Colonic mucosa (tissue), 4 donors: ENCODE measurements at regions not wholly inside any gene's neighbourhood (a gene's known extent, or its start where the extent isn't known, plus 50 kb on each side); places are given as distances from the start of the nearest gene placed in this dataset.

Experiments used
- DNase-seq: peaks from one replicate; pipeline ENCODE4 v3.0.0-alpha.2; 2020
- H3K27ac ChIP-seq: fragments of 200-600 bp; one replicate; pipeline ENCODE4 v1.8.0; 2021
- H3K27me3 ChIP-seq: fragments of 200-600 bp; one replicate; pipeline ENCODE4 v1.8.0; 2021
- H3K36me3 ChIP-seq: fragments of 200-600 bp; one replicate; pipeline ENCODE4 v1.8.0; 2021
- H3K4me1 ChIP-seq: fragments of 200-600 bp; one replicate; pipeline ENCODE4 v1.8.0; 2021; ENCODE audit warnings: mild to moderate bottlenecking
- H3K4me3 ChIP-seq: fragments of 200-600 bp; one replicate; pipeline ENCODE4 v1.8.0; 2021
- H3K9ac ChIP-seq, 2 donors: one replicate each; pipeline ENCODE4 v1.7.0; 2013; ENCODE audit warnings: control low read depth in 2 of 2, low read depth in 2 of 2, low read length in 2 of 2
- H3K9me3 ChIP-seq: fragments of 200-600 bp; one replicate; pipeline ENCODE4 v1.8.0; 2021
- intact Hi-C: fragments of 100-400 bp; cut with DNase I; formaldehyde crosslinking; loops from one replicate; pipeline ENCODE4 v1.14.1; 2022
- TF ChIP-seq, protein P1 (sequence below): fragments of 200-600 bp; IDR thresholded peaks from one replicate; pipeline ENCODE4 v1.8.0; 2022; ENCODE audit warnings: antibody characterized with exemption, mild to moderate bottlenecking
- donor health status: healthy.
- donor health status: DM: no; HTN: no; CAD: no.
- donor health status: DM: no; HTN: no; CAD: no.

DNA sequence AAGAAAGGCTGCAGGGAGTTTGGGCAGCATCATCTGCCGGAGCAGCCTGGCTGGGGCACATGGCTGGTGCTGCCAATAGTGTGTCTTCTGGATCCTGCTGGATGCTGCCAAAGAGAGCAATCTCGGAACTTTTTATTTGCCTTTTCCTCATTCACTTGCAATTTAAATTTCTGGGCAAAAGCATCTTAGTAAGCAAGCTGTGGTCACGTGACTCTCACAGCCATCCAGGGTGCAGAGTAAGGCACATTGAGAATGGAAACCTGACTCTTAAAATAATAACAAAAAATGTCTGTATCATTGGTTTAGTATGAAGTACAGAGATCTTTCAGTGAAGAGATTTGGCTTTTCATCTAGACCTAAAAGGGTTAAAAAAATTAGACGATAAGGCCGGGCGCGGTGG, 910.3 kb downstream of the STIM2 start:
- DNase-seq, result no peak
- Histone ChIP-seq H3K27me3 (no peaks in the 10 kb centered on the region), H3K27ac (no peak overlapping the region), H3K4me1 (no peaks in the 10 kb centered on the region), H3K4me3 (no peak overlapping the region), H3K9me3 (no peaks in the 10 kb centered on the region), H3K36me3 (no peaks in the 10 kb centered on the region), H3K9ac (no peak overlapping the region)
- intact Hi-C loops, result no loop called here
- TF ChIP-seq, protein P1, sequence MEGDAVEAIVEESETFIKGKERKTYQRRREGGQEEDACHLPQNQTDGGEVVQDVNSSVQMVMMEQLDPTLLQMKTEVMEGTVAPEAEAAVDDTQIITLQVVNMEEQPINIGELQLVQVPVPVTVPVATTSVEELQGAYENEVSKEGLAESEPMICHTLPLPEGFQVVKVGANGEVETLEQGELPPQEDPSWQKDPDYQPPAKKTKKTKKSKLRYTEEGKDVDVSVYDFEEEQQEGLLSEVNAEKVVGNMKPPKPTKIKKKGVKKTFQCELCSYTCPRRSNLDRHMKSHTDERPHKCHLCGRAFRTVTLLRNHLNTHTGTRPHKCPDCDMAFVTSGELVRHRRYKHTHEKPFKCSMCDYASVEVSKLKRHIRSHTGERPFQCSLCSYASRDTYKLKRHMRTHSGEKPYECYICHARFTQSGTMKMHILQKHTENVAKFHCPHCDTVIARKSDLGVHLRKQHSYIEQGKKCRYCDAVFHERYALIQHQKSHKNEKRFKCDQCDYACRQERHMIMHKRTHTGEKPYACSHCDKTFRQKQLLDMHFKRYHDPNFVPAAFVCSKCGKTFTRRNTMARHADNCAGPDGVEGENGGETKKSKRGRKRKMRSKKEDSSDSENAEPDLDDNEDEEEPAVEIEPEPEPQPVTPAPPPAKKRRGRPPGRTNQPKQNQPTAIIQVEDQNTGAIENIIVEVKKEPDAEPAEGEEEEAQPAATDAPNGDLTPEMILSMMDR, result no peak

DNA sequence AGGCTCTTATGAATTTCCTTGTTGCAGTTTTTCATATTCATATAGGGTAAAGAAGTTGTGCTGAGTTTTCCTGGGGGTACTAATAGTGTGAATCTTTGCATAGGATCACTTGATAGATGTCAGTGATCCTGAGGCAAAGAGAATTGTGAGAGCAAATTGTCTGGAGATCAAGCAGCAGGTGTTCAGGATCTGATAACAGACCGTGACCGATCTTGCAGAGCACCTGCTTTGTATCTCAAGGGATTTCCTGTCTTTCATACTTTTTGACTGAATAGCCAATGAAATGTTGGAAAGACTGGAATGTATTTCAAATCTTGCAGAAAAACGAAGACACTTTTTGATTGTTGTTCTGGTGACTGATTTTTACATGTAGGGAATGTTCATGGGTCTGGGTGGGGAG, 914.5 kb downstream of the STIM2 start:
- intact Hi-C loops, result no loop called here
- H3K27me3 ChIP-seq, result no peaks in the 10 kb centered on the region
- no peak overlapping the region for H3K27ac ChIP-seq
- no peak overlapping the region for H3K9ac ChIP-seq
- H3K9me3 ChIP-seq, result no peaks in the 10 kb centered on the region
- no peaks in the 10 kb centered on the region for H3K4me1 ChIP-seq
- DNase-seq, result no peak
- TF ChIP-seq, protein P1, result no peak
- no peaks in the 10 kb centered on the region for H3K36me3 ChIP-seq
- no peak overlapping the region for H3K4me3 ChIP-seq

DNA sequence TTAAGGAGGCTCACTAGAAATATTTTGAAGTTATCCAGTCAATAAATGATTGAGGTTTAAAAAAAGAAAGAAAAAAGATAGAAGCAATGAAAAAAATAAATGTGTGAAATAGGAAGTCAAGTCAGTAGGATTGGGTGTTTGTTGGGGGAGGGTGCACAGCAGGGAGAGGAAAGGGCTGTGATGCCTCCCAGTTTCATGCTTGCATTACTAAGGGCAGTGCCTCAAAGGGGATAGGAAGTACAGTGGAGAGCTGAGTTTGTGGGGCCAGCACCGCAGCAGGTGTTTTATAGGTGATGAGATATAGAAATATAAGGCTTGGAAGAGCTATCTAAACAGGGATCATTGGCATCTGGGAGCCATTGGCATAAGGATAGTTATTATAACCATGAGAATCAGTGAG, 919.2 kb downstream of the STIM2 start:
- TF ChIP-seq, protein P1, result no peak
- no peak for DNase-seq
- Histone ChIP-seq H3K36me3 (no peaks in the 10 kb centered on the region), H3K4me1 (no peaks in the 10 kb centered on the region), H3K9me3 (no peaks in the 10 kb centered on the region), H3K9ac (no peak overlapping the region), H3K27me3 (no peaks in the 10 kb centered on the region), H3K4me3 (no peak overlapping the region), H3K27ac (no peak overlapping the region)
- intact Hi-C loops, result no loop called here

DNA sequence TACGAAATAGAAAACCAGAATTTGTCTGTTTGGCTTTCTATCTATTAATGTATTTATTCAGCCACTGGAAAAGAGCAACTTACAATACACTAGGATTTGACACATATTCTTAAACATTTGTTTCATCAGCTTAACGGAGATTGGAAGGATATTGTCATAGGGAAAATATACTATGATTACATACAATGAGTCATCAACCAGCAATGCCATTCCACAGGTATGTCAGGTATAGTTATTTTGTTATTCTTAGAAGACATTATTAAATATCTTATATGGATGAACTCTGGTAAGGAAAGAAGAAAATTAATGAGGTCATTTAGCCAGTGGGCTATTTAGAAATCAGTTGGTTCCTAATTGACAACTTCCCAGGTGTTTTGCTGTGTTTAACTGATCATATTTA, 926.6 kb downstream of the STIM2 start:
- no peak for DNase-seq
- Histone ChIP-seq H3K9ac (no peak overlapping the region), H3K4me3 (no peak overlapping the region), H3K27me3 (no peaks in the 10 kb centered on the region), H3K27ac (no peak overlapping the region), H3K9me3 (no peaks in the 10 kb centered on the region), H3K4me1 (no peaks in the 10 kb centered on the region), H3K36me3 (no peaks in the 10 kb centered on the region)
- TF ChIP-seq, protein P1, result no peak
- intact Hi-C loops, result no loop called here

DNA sequence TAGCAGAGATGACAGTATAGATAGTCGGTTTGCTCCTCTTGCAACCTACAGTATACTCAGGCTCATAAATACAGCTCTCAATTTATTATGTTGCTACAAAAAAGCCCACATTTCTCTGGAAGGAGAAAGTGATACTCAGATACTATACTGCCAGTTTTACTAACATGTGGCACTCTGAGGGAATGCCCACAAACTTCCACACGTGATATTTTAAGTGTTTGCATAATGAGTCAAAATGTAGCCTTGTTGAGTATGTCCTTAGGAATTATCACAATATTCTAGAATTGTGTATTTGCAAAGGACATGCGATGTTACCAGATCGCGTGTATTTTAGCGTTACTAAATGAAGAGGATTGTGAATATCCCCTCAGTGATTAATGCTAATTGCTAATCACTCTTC, 929.1 kb downstream of the STIM2 start:
- intact Hi-C loops, result no loop called here
- Histone ChIP-seq H3K4me3 (no peak overlapping the region), H3K9ac (no peak overlapping the region)

More for the DNA sequence above, 929.1 kb downstream of the STIM2 start:
- Histone ChIP-seq H3K4me1 (no peaks in the 10 kb centered on the region), H3K27me3 (no peaks in the 10 kb centered on the region), H3K36me3 (no peaks in the 10 kb centered on the region), H3K27ac (no peak overlapping the region), H3K9me3 (no peaks in the 10 kb centered on the region)
- TF ChIP-seq, protein P1, result no peak
- no peak for DNase-seq
